ENCODE measurements at regions not wholly inside any gene's neighbourhood (a gene's known extent, or its start where the extent isn't known, plus 50 kb on each side); places are given as distances from the start of the nearest gene placed in this dataset.

GRCh38 chr5:62168506-62169281 lies 137.3 kb upstream of the KIF2A start:
- no peak for DNase-seq (ENCODE audit: low spot score, unreplicated experiment)
- Mint-ChIP-seq H3K9me3 (ENCODE audit: low read depth) (no peaks in the 10 kb centered on the region), H3K27ac (no peak overlapping the region), H3K4me1 (ENCODE audit: low read depth) (no peaks in the 10 kb centered on the region), H3K27me3 (no peaks in the 10 kb centered on the region), H3K4me3 (ENCODE audit: low read depth) (no peak overlapping the region), H3K36me3 (ENCODE audit: insufficient read depth) (no peaks in the 10 kb centered on the region)
- TF ChIP-seq, protein P1, sequence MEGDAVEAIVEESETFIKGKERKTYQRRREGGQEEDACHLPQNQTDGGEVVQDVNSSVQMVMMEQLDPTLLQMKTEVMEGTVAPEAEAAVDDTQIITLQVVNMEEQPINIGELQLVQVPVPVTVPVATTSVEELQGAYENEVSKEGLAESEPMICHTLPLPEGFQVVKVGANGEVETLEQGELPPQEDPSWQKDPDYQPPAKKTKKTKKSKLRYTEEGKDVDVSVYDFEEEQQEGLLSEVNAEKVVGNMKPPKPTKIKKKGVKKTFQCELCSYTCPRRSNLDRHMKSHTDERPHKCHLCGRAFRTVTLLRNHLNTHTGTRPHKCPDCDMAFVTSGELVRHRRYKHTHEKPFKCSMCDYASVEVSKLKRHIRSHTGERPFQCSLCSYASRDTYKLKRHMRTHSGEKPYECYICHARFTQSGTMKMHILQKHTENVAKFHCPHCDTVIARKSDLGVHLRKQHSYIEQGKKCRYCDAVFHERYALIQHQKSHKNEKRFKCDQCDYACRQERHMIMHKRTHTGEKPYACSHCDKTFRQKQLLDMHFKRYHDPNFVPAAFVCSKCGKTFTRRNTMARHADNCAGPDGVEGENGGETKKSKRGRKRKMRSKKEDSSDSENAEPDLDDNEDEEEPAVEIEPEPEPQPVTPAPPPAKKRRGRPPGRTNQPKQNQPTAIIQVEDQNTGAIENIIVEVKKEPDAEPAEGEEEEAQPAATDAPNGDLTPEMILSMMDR (IDR thresholded peaks at IDR 0.05; ENCODE audit: unreplicated experiment) = no peak

- Mint-ChIP-seq H3K27ac (no peak overlapping the region), H3K9me3 (ENCODE audit: low read depth) (no peaks in the 10 kb centered on the region), H3K4me3 (ENCODE audit: low read depth) (no peak overlapping the region), H3K4me1 (ENCODE audit: low read depth) (no peaks in the 10 kb centered on the region), H3K36me3 (ENCODE audit: insufficient read depth) (no peaks in the 10 kb centered on the region), H3K27me3 (peaks cover 2% of the 10 kb centered on the region)
- TF ChIP-seq, protein P1 (IDR thresholded peaks at IDR 0.05; ENCODE audit: unreplicated experiment) = no peak
- no peak for DNase-seq (ENCODE audit: low spot score, unreplicated experiment)
These were observed 127.7 kb upstream of the KIF2A start for GRCh38 chr5:62178258-62178657.

GRCh38 chr5:62182802-62183201 lies 123.2 kb upstream of the KIF2A start:
- TF ChIP-seq, protein P1 (IDR thresholded peaks at IDR 0.05; ENCODE audit: unreplicated experiment) = no peak
- no peak for DNase-seq (ENCODE audit: low spot score, unreplicated experiment)
- Mint-ChIP-seq H3K4me3 (ENCODE audit: low read depth) (no peak overlapping the region), H3K36me3 (ENCODE audit: insufficient read depth) (no peaks in the 10 kb centered on the region), H3K4me1 (ENCODE audit: low read depth) (no peaks in the 10 kb centered on the region), H3K9me3 (ENCODE audit: low read depth) (no peaks in the 10 kb centered on the region), H3K27ac (no peak overlapping the region), H3K27me3 (peaks cover 2% of the 10 kb centered on the region)

- Mint-ChIP-seq H3K4me3 (ENCODE audit: low read depth) (no peak overlapping the region), H3K36me3 (ENCODE audit: insufficient read depth) (no peaks in the 10 kb centered on the region), H3K4me1 (ENCODE audit: low read depth) (no peaks in the 10 kb centered on the region), H3K27me3 (no peaks in the 10 kb centered on the region), H3K27ac (no peak overlapping the region), H3K9me3 (ENCODE audit: low read depth) (peaks cover under 1% of the 10 kb centered on the region)
- DNase-seq (ENCODE audit: low spot score, unreplicated experiment) = no peak
- TF ChIP-seq, protein P1 (IDR thresholded peaks at IDR 0.05; ENCODE audit: unreplicated experiment) = no peak
These were observed 122.3 kb upstream of the KIF2A start for GRCh38 chr5:62183727-62184126.

- H3K4me3 Mint-ChIP-seq (ENCODE audit: low read depth) = no peak overlapping the region
- no peak overlapping the region for H3K27ac Mint-ChIP-seq
- peaks cover 3% of the 10 kb centered on the region for H3K9me3 Mint-ChIP-seq (ENCODE audit: low read depth)
- no peaks in the 10 kb centered on the region for H3K36me3 Mint-ChIP-seq (ENCODE audit: insufficient read depth)
- DNase-seq (ENCODE audit: low spot score, unreplicated experiment) = no peak
- TF ChIP-seq, protein P1 (IDR thresholded peaks at IDR 0.05; ENCODE audit: unreplicated experiment) = no peak
- H3K4me1 Mint-ChIP-seq (ENCODE audit: low read depth) = no peaks in the 10 kb centered on the region
- no peaks in the 10 kb centered on the region for H3K27me3 Mint-ChIP-seq
These were observed 121.6 kb upstream of the KIF2A start for GRCh38 chr5:62184444-62184843.
